RWPE2 (cell line): ENCODE measurements at regions not wholly inside any gene's neighbourhood (a gene's known extent, or its start where the extent isn't known, plus 50 kb on each side); places are given as distances from the start of the nearest gene placed in this dataset.

Experiments
- ATAC-seq: fragments of 200-7000 bp; cut with Tn5 transposase; 3 replicates; pipeline ENCODE4 v1.9.1; 2021; ENCODE audit warnings: low read depth
- DNase-seq: peaks from one replicate; pipeline ENCODE4 v3.0.0-alpha.2; 2020; ENCODE audit warnings: low spot score
- H3K27ac ChIP-seq: fragments of 450-650 bp; 2 replicates; pipeline ENCODE4 v1.5.1; 2017; ENCODE audit warnings: mild to moderate bottlenecking; ENCODE audit not compliant: poor library complexity, severe bottlenecking
- H3K27me3 ChIP-seq: fragments of 250-450 bp; sonication (Bioruptor Pico); 2 replicates; pipeline ENCODE4 v1.5.1; 2021; ENCODE audit warnings: mild to moderate bottlenecking, moderate library complexity; ENCODE audit not compliant: insufficient read depth, poor library complexity, severe bottlenecking
- H3K36me3 ChIP-seq: fragments of 250-450 bp; sonication (Bioruptor Pico); 2 replicates; pipeline ENCODE4 v1.5.1; 2020; ENCODE audit warnings: low read depth, mild to moderate bottlenecking, moderate library complexity
- H3K4me1 ChIP-seq: fragments of 250-450 bp; sonication (Bioruptor Pico); 2 replicates; pipeline ENCODE4 v1.5.1; 2021; ENCODE audit warnings: mild to moderate bottlenecking, moderate library complexity; ENCODE audit not compliant: insufficient read depth, poor library complexity, severe bottlenecking
- H3K4me3 ChIP-seq: fragments of 250-450 bp; sonication (Bioruptor Pico); 2 replicates; pipeline ENCODE4 v1.5.1; 2021; ENCODE audit warnings: mild to moderate bottlenecking, moderate library complexity; ENCODE audit not compliant: severe bottlenecking
- H3K9me3 ChIP-seq: fragments of 250-450 bp; sonication (Bioruptor Pico); 2 replicates; pipeline ENCODE4 v1.5.1; 2021; ENCODE audit warnings: mild to moderate bottlenecking, moderate library complexity; ENCODE audit not compliant: severe bottlenecking
- TF ChIP-seq, protein P1 (sequence below): fragments of 450-650 bp; IDR thresholded peaks from one replicate; pipeline ENCODE4 v1.5.1; 2017; ENCODE audit warnings: mild to moderate bottlenecking, moderate library complexity; ENCODE audit not compliant: poor library complexity, severe bottlenecking

DNA sequence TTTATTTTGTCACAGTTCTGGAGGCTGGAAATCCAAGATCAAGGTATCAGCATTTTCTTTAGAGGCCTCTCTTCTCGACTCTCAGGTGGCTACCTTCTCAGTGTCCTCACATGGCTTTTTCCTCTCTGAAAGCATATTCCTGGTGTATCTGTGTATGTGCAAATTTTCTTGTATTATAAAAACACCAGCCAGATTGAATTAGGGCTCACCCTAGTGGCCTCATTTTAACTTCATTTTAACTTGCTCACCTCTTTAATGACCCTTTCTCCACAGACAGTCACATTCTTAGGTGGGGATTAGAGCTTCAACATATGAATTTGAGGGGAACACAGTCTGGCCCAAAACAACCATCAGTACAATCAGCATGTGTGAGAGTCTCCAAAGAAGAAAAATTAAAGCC is 542.4 kb upstream of the FAM241A start:
- no peaks in the 10 kb centered on the region for H3K27me3 ChIP-seq
- H3K27ac ChIP-seq = no peak overlapping the region
- no peak overlapping the region for H3K4me3 ChIP-seq
- DNase-seq = no peak
- TF ChIP-seq, protein P1, sequence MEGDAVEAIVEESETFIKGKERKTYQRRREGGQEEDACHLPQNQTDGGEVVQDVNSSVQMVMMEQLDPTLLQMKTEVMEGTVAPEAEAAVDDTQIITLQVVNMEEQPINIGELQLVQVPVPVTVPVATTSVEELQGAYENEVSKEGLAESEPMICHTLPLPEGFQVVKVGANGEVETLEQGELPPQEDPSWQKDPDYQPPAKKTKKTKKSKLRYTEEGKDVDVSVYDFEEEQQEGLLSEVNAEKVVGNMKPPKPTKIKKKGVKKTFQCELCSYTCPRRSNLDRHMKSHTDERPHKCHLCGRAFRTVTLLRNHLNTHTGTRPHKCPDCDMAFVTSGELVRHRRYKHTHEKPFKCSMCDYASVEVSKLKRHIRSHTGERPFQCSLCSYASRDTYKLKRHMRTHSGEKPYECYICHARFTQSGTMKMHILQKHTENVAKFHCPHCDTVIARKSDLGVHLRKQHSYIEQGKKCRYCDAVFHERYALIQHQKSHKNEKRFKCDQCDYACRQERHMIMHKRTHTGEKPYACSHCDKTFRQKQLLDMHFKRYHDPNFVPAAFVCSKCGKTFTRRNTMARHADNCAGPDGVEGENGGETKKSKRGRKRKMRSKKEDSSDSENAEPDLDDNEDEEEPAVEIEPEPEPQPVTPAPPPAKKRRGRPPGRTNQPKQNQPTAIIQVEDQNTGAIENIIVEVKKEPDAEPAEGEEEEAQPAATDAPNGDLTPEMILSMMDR = peak; percentile 67
- no peaks in the 10 kb centered on the region for H3K9me3 ChIP-seq
- H3K4me1 ChIP-seq = peaks cover 6% of the 10 kb centered on the region
- H3K36me3 ChIP-seq = no peaks in the 10 kb centered on the region
- ATAC-seq = peak; percentile 69; the same call in 2 of the 3 replicates

GRCh38 chr4:111605111-111605510 is 540.1 kb upstream of the FAM241A start:
- no peaks in the 10 kb centered on the region for H3K27me3 ChIP-seq
- no peaks in the 10 kb centered on the region for H3K9me3 ChIP-seq
- TF ChIP-seq, protein P1 = no peak
- no peak overlapping the region for H3K4me3 ChIP-seq
- no peaks in the 10 kb centered on the region for H3K36me3 ChIP-seq
- ATAC-seq = no peak
- H3K4me1 ChIP-seq = peaks cover 6% of the 10 kb centered on the region
- DNase-seq = no peak
- no peak overlapping the region for H3K27ac ChIP-seq

DNA sequence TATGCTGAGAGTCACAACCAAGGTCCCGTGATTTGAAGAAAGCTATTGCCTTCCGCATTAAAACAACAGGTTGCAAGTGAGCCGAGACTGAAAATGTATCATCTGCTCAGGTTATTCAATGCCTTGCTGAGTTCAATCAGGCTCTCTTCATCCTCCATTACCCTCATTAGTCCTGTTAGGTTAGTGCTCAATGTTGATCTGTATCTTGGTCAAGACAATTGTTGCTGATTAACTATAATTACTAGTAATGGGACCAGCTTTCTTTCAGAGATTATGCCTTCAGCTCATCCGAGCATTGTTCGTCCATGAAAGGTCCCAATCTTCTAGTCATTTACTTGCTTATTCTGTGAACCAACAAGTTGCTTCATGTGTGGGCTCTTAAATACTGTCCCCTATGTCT is 534.6 kb upstream of the FAM241A start:
- Histone ChIP-seq H3K9me3 (no peaks in the 10 kb centered on the region), H3K36me3 (no peaks in the 10 kb centered on the region), H3K27me3 (no peaks in the 10 kb centered on the region), H3K4me1 (no peaks in the 10 kb centered on the region), H3K27ac (no peak overlapping the region), H3K4me3 (no peak overlapping the region)
- ATAC-seq (no peak), DNase-seq (no peak)
- TF ChIP-seq, protein P1 = no peak

GRCh38 chr4:111618908-111619307 is 526.3 kb upstream of the FAM241A start:
- DNase-seq = no peak
- H3K36me3 ChIP-seq = no peaks in the 10 kb centered on the region
- H3K9me3 ChIP-seq = no peaks in the 10 kb centered on the region
- H3K27me3 ChIP-seq = no peaks in the 10 kb centered on the region
- no peak overlapping the region for H3K4me3 ChIP-seq
- H3K4me1 ChIP-seq = no peaks in the 10 kb centered on the region
- peak; percentile 33; the same call in 1 of the 3 replicates for ATAC-seq
- TF ChIP-seq, protein P1 = no peak
- no peak overlapping the region for H3K27ac ChIP-seq

DNA sequence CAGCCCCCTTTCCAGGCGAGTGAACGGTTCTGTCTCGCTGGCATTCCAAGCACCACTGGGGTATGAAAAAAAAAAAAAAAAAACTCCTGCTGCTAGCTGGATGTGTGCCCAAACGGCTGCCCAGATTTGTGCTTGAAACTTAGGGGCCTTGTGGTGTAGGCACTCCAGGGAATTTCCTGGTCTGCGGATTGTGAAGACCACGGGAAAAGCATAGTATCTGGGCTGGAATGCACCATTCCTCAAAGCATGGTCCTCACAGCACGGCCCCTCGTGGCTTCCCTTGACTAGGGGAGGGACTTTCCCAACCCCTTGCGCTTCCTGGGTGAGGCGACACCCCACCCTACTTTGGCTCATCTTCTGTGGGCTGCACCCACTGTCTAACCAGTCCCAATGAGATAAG is 516.8 kb upstream of the FAM241A start:
- Histone ChIP-seq H3K36me3 (no peaks in the 10 kb centered on the region), H3K9me3 (no peaks in the 10 kb centered on the region), H3K4me3 (no peak overlapping the region), H3K27ac (no peak overlapping the region), H3K4me1 (no peaks in the 10 kb centered on the region), H3K27me3 (no peaks in the 10 kb centered on the region)
- TF ChIP-seq, protein P1 = no peak
- DNase-seq (no peak), ATAC-seq (no peak)
